ENCODE measurements at regions not wholly inside any gene's neighbourhood (a gene's known extent, or its start where the extent isn't known, plus 50 kb on each side); places are given as distances from the start of the nearest gene placed in this dataset.

- DNase-seq, result no peak
Measured at GRCh38 chr11:127670374-127671119, 670.0 kb upstream of the KIRREL3 start.

DNA sequence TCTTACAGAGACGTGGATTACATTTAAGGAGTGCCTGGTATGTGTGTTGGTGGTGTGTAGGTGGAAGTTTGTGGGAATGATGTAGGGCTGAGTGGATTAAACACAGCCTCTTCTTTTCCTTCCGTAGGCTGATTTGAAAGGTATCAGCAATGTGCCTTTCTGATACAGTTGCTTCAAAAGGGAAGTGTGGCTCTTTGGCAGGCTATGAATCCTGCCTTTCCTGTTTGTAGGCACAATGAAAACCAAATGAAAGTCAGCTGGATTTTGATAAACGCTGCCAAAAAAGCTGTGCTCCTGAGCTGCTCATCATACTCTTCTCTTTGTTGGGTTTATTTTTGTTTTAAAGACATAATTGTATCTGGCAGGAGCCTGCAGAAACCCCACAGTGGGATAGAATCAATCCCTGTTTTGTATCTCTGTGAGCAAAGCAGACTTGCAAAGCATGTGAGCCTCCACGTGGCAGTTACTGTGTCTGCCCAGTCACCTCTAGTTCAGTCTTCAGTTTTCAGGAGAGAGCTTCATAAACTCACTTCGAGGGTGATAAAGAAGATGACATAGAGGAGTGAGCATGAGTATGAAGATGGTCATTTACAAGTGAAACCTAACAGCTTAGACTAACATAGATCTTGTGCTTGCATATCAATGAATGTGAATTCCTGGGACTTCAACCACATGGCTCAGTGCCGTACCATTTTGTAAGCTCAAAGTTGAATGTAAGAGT, 655.7 kb upstream of the KIRREL3 start:
- no peak for DNase-seq

DNA sequence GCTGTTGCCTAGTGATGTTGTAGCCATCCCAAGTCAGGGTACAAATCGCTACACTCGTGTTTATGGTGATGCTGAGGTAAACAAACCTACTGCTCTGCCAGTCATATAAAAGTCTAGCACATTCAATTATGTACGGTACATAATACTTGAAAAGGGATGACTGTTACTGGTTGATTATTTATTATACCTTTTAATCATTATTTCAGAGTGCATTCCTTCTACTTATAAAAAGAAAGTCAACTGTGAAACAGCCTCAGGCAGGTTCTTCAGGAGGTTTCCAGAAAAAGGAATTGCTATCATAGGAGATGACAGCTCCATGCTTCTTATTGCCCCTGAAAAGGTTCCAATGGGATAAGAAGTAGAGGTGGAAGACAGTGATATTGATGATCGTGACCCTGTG, 652.5 kb upstream of the KIRREL3 start:
- DNase-seq, result no peak

- no peak for DNase-seq
Measured at GRCh38 chr11:127651888-127652221, 651.3 kb upstream of the KIRREL3 start.

- no peak for DNase-seq
Measured at GRCh38 chr11:127651175-127651887, 650.8 kb upstream of the KIRREL3 start.

GRCh38 chr11:127649958-127650357, 649.4 kb upstream of the KIRREL3 start:
- DNase-seq, result no peak

GRCh38 chr11:127649071-127649470, 648.5 kb upstream of the KIRREL3 start:
- no peak for DNase-seq

DNA sequence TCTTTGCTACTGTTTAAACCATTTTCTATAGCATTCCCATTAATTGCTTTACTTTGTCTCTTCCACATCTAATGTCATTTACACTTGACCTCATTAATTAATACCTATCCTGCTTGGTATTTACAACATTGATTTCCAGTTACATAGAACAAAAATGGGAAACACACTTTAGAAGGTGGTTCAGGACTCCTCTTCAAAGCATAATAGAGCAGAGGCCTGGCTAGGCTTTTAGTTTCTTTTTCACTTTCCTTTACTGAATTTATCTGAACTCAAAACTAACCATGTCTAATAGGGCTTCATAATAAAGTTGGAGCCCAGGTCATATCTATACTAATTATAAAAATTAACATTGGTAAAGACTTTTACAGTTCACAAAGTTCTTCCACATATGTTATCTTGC, 648.0 kb upstream of the KIRREL3 start:
- DNase-seq, result no peak

GRCh38 chr11:127644366-127644765, 643.8 kb upstream of the KIRREL3 start:
- DNase-seq, result no peak

DNA sequence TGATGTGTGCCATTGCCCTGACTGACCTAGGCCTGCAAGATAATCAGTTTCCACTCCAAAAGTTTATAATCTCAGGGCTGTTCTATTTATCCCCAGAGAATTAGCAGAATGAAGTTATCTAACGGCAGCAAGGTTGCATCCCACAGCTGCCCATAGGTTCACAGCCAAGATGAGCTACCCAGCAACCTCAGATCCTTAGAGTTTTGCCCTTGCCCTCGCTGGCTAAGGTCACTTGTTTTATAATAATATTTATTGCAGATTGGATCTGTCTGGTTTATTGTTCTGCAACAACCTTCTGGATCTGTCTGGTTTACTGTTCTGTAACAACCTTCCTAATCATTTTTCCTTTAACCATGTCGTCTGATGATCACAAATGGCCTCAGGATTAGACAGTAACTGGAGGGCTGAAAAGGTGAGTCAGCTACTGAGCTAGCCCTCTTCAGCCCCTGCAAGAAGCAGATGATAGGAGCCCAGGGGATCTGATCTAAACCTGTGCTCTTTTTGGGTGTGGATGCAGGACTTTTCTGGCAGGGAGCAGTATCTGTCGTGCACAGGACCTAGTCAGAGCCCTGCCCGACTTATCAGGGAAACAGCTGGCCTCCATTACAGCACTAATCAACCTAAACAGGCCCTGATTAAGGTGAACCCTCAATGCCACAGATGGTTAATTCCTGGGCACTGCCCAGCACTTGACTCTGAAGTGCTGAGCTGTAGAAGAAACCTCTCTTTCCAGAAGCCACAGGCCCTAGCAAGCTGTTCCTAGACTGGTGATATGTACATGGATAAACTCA, 642.9 kb upstream of the KIRREL3 start:
- no peak for DNase-seq

GRCh38 chr11:127640561-127641451, 640.2 kb upstream of the KIRREL3 start:
- no peak for DNase-seq

GRCh38 chr11:127639916-127640315, 639.3 kb upstream of the KIRREL3 start:
- DNase-seq, result no peak

DNA sequence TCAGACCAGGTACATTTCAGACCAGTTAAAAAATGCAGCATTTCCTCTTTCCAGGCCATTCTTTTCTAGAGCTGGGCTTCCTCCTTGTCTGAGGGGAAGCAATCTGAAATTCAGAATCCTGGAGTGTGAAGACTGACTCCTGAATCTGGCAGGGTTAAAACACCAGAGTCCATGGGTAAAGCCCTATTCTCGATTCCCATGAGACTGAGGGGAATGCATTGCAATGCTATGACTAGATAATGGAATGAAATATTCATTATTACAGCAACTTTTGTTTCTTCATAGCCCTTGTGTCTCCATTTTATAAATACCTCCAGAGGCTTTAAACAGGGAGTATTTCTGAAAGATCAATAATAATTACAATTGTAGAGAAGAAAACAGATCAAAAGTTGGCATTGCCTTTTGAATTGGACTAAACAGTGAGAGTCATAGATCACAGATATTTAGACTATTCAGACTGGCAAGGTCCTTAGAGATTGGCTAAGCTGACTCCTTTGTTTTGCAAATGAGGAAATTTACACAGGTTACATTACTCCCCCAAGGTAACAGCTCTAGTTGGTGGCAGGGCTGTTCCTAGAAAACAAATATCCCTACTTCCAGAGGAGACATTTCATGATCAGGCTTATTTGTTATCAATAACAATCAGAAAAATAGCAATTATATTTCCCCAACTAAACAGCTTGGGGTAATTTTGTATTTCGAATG, 632.6 kb upstream of the KIRREL3 start:
- DNase-seq, result no peak

DNA sequence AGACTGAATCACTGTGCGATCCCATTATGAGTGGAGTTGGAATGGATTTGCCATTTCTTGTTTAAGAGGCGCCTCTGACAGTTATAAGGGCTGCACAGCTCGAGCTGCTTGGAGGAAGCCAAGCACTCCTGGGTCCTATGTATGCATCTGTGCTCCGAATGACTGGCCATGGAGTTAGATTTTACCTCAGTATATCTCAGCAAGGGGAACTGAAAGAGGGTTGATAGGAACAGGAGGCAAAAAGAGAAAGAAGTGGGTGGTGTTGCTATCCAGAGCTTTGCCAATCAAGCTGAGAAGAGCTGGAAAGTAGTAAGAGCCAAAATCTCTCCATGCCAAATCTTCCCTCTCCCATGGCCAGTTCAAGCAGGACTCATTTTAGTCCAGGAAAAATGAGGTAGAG, 632.0 kb upstream of the KIRREL3 start:
- DNase-seq, result no peak

- DNase-seq, result no peak
Measured at GRCh38 chr11:127631974-127632373, 631.4 kb upstream of the KIRREL3 start.

DNA sequence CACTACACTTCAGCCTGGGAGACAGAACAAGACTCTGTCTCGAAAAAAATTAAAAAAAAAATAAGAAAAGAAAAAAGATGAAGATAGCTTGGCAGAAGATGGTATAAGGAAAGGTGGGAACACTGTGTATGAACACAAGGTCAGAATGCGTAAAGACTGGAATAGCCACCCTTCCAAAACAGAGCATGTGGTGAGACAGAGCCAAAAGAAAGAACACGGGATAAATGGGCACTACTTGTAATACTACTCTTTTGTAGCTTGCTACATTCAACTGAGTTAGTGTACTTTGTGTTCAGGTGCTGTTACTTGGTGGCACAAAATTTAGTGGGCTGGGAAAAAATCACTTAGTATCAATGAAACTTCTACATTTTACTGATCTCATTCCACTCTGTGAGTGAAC, 628.6 kb upstream of the KIRREL3 start:
- DNase-seq, result no peak

DNA sequence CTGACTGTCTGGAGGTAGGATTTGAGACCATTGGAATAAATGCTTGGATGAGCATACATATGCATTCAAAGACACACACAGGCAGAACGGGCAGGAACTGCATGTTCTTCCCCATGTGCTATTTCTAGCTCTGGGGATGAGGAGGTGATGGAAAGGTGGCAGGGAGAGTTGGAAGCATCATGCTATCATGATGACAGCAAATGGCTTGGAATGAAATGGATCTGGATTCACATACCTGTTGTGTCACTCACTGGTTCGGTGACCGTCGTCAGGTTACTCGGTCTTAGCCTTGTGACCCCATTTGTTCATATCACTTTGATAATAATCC, 627.9 kb upstream of the KIRREL3 start:
- DNase-seq, result no peak

- no peak for DNase-seq
Measured at GRCh38 chr11:127627629-127628457, 627.3 kb upstream of the KIRREL3 start.

DNA sequence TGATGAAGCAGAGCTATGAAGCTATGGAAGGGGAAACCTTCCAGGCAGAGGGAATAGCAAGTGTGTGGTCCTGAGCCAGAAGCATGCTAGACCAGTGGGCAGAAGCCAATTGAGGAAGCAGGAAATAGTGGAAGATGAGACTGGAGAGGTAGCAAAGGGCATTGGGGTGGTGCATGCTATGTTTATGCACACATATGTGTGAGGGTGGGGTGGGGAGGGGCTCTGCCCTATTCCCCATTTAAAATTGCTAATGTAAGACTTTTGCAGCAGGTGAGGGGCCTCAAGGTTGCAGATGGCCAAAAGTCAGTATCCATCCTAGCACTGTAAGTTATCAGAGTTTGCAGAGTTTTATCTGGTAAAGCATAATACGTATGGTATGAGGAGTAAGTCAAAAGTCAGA, 626.6 kb upstream of the KIRREL3 start:
- DNase-seq, result no peak

- no peak for DNase-seq
Measured at GRCh38 chr11:127625402-127625801, 624.8 kb upstream of the KIRREL3 start.

Data from NCI-H2171 (cell line).